Karpas-422 (cell line): ENCODE measurements at regions not wholly inside any gene's neighbourhood (a gene's known extent, or its start where the extent isn't known, plus 50 kb on each side); places are given as distances from the start of the nearest gene placed in this dataset.

Source experiments
- DNase-seq: peaks from one replicate; pipeline ENCODE4 v3.0.0-alpha.2; 2015
- H2AFZ ChIP-seq: fragments of 200-600 bp; sonication (generic); 2 replicates; pipeline ENCODE4 v1.6.1; 2014; ENCODE audit warnings: antibody characterized with exemption, low read length, mixed read lengths
- H3K27ac ChIP-seq: fragments of 200-600 bp; sonication (generic); 2 replicates; pipeline ENCODE4 v1.5.1; 2014; ENCODE audit warnings: mild to moderate bottlenecking, low read length, moderate library complexity
- H3K27me3 ChIP-seq: fragments of 200-600 bp; sonication (generic); 2 replicates; pipeline ENCODE4 v1.6.1; 2014; ENCODE audit warnings: low read length, mixed read lengths
- H3K36me3 ChIP-seq: fragments of 200-600 bp; sonication (generic); 2 replicates; pipeline ENCODE4 v1.6.1; 2014; ENCODE audit warnings: low read length, mixed read lengths; ENCODE audit not compliant: insufficient read depth
- H3K4me1 ChIP-seq: fragments of 200-600 bp; sonication (generic); 2 replicates; pipeline ENCODE4 v1.6.1; 2014; ENCODE audit warnings: mild to moderate bottlenecking, low read length, mixed read lengths
- H3K4me2 ChIP-seq: fragments of 200-600 bp; sonication (generic); 2 replicates; pipeline ENCODE4 v1.6.1; 2014; ENCODE audit warnings: low read length, low read depth, mild to moderate bottlenecking; ENCODE audit not compliant: poor library complexity, severe bottlenecking
- H3K4me3 ChIP-seq: fragments of 200-600 bp; sonication (generic); 2 replicates; pipeline ENCODE4 v1.5.1; 2014; ENCODE audit warnings: mild to moderate bottlenecking, antibody characterized with exemption, low read length, mixed read lengths
- H3K79me2 ChIP-seq: fragments of 200-600 bp; sonication (generic); 2 replicates; pipeline ENCODE4 v1.6.1; 2014; ENCODE audit warnings: mild to moderate bottlenecking, low read length, mixed read lengths
- H3K9ac ChIP-seq: fragments of 200-600 bp; sonication (generic); 2 replicates; pipeline ENCODE4 v1.6.0; 2014; ENCODE audit warnings: low read length
- H3K9me2 ChIP-seq: fragments of 200-600 bp; sonication (generic), shearing (Covaris generic); replicated peaks from 2 replicates; pipeline ENCODE4 v1.6.0; 2014; ENCODE audit warnings: mild to moderate bottlenecking, low read length, moderate library complexity; ENCODE audit not compliant: insufficient read depth
- H3K9me3 ChIP-seq: fragments of 300-700, 200-600 bp; sonication (generic); 2 replicates; pipeline ENCODE4 v1.6.1; 2014; ENCODE audit warnings: low read length, mixed read lengths
- H4K20me1 ChIP-seq: fragments of 200-600 bp; sonication (generic); 2 replicates; pipeline ENCODE4 v1.6.1; 2014; ENCODE audit warnings: mild to moderate bottlenecking, antibody characterized with exemption, low read length, low read depth; ENCODE audit not compliant: insufficient read depth

DNA sequence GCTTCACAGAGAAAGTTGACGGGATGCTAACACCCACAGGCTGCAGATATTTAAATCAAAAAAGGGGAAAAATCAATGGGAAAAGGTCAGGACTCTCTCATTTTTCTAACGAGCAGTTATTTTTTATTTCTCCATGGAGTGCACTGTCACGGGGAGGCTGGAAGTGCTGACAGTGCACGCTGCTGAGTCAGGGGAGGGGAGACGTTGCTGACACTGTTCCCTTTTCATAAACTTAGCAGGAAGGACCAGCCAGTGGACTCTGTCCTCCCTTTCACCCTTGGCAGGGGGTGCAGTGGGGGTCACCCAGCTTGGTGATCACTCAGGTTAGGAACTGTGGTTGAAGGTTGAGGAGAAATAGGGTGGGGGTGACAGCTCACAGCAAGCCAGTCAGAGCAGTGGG is 65.6 kb upstream of the FUT8 start:
- Histone ChIP-seq H3K4me1 (peaks cover 9% of the 10 kb centered on the region), H3K36me3 (no peaks in the 10 kb centered on the region), H3K9me2 (no peaks in the 10 kb centered on the region), H3K4me2 (no peak overlapping the region), H2AFZ (no peak overlapping the region), H3K9ac (no peak overlapping the region), H4K20me1 (no peaks in the 10 kb centered on the region), H3K79me2 (no peaks in the 10 kb centered on the region), H3K9me3 (no peaks in the 10 kb centered on the region), H3K27me3 (no peaks in the 10 kb centered on the region), H3K4me3 (no peak overlapping the region), H3K27ac (no peak overlapping the region)
- DNase-seq = no peak

DNA sequence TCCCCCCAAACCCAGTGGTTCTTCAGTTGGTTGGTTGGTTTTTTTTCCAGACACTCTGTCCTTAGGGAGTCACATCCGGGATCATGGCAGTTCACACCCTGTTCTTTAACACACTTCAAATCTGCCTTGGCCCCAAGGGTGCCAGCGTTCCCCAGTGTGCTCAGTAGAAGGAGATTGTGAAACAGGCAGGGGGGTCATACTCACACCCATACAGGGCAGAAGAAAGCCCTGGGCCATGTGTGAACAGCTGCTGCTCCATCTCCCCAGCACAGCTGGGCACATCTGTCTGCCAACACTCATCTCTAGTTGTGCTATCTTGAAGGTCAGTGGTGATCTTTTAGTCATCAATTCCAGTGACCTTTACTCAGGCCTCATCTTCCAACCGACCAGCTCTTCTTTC is 64.4 kb upstream of the FUT8 start:
- no peak for DNase-seq
- no peaks in the 10 kb centered on the region for H3K9me3 ChIP-seq
- H3K79me2 ChIP-seq = no peaks in the 10 kb centered on the region
- H3K4me1 ChIP-seq = peaks cover 20% of the 10 kb centered on the region
- H3K9me2 ChIP-seq = no peaks in the 10 kb centered on the region
- no peak overlapping the region for H3K4me3 ChIP-seq
- no peaks in the 10 kb centered on the region for H4K20me1 ChIP-seq
- no peaks in the 10 kb centered on the region for H3K36me3 ChIP-seq
- H2AFZ ChIP-seq = no peak overlapping the region
- no peak overlapping the region for H3K9ac ChIP-seq
- H3K4me2 ChIP-seq = no peak overlapping the region
- no peak overlapping the region for H3K27ac ChIP-seq
- H3K27me3 ChIP-seq = no peaks in the 10 kb centered on the region

DNA sequence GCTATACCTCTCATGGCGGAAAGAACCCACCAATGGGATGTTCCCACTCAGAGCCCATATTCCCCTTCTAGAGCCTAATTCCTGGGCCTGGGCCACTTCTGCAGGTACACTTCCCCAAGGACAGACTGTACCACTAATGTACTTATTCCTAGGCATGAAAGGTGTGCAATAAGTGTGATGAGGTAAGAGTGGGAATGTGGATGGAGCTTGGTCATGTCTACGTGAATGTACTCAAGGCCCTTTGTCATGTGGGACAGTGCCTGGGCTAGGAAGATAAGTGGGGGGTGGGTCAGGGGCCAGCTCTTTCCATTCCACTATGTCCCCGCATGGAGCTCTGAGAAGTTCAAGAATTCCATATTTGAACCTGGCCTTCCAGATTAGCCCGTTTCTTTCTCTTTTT is 63.4 kb upstream of the FUT8 start:
- no peak overlapping the region for H3K9ac ChIP-seq
- no peaks in the 10 kb centered on the region for H3K9me2 ChIP-seq
- H3K4me3 ChIP-seq = no peak overlapping the region
- H4K20me1 ChIP-seq = no peaks in the 10 kb centered on the region
- peaks cover 29% of the 10 kb centered on the region for H3K4me1 ChIP-seq
- H3K9me3 ChIP-seq = no peaks in the 10 kb centered on the region
- no peaks in the 10 kb centered on the region for H3K27me3 ChIP-seq
- DNase-seq = no peak
- H3K4me2 ChIP-seq = no peak overlapping the region
- H3K27ac ChIP-seq = no peak overlapping the region
- H3K79me2 ChIP-seq = no peaks in the 10 kb centered on the region
- H2AFZ ChIP-seq = no peak overlapping the region
- H3K36me3 ChIP-seq = no peaks in the 10 kb centered on the region

DNA sequence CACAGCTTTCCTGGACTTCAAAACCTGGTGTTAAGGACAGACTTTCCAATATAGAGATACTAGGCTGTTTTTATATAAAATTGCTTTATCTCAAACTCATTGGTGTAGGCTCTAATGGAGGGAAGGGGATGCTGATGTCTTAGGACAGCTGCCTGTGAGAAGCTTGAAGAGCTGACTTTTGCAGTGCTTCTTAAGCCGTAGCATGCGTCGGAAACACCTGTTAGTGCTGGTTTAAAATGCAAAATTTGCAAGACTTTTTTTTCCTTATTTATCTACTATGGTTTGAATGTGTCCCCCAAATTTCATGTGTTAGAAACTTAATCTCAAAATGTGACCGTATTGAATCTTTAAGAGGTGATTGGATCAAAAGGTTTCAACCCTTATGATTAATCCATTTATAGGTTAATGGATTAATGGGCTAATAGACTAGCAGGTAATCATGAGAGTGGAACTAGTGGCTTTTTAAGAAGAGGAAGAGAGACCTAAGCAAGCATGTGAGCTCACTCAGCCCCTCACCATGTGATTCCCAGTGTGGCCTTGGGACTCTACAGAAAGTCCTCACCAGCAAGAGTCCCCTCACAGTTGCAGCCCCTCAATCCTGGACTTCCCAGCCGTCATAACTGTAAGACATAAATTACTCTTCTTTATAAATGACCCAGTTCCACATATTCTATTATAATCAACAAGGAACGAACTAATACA is 60.9 kb upstream of the FUT8 start:
- peak; percentile 72 for DNase-seq
- Histone ChIP-seq H4K20me1 (no peaks in the 10 kb centered on the region), H2AFZ (no peak overlapping the region), H3K36me3 (no peaks in the 10 kb centered on the region), H3K9me3 (no peaks in the 10 kb centered on the region), H3K27me3 (no peaks in the 10 kb centered on the region), H3K4me2 (peak overlapping the region; percentile 43), H3K27ac (peak overlapping the region; percentile 9; the same call in 1 of the 2 replicates), H3K4me3 (0 out of 2 replicates have a peak overlapping the region, but pooled peaks have one; percentile 2), H3K4me1 (peaks cover 29% of the 10 kb centered on the region), H3K9me2 (no peaks in the 10 kb centered on the region), H3K79me2 (no peaks in the 10 kb centered on the region), H3K9ac (no peak overlapping the region)

DNA sequence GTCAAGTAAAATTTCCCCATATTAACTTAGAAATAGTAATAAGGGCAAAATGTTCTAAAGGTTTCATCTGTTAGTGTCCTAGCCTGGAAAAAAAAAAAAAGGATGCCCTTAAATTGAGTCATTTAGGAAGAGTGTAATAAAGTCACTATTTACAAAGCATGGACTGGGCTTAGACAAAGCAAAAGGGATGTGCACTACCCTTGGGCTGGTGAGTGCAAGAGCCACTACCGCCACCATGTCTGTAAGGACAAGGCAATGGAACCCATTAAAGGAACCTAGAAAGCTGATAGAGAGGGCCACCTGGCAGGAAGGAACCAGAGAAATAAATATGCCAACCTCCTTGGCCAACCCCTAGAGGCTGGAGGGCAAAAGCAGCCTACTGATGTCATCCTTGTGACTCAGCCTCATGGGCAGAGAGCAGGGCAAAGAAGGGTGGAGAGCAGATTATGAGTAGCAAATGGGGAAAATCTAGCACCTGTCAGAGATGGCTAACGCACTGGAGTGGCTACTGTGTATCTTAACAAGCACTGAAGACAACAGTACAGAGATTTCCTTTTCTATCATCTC is 59.5 kb upstream of the FUT8 start:
- Histone ChIP-seq H4K20me1 (no peaks in the 10 kb centered on the region), H2AFZ (no peak overlapping the region), H3K4me2 (no peak overlapping the region), H3K4me3 (no peak overlapping the region), H3K9me2 (no peaks in the 10 kb centered on the region), H3K4me1 (peaks cover 33% of the 10 kb centered on the region), H3K9ac (no peak overlapping the region), H3K27ac (no peak overlapping the region), H3K9me3 (no peaks in the 10 kb centered on the region), H3K27me3 (no peaks in the 10 kb centered on the region), H3K79me2 (no peaks in the 10 kb centered on the region), H3K36me3 (no peaks in the 10 kb centered on the region)
- DNase-seq = peak; percentile 83

DNA sequence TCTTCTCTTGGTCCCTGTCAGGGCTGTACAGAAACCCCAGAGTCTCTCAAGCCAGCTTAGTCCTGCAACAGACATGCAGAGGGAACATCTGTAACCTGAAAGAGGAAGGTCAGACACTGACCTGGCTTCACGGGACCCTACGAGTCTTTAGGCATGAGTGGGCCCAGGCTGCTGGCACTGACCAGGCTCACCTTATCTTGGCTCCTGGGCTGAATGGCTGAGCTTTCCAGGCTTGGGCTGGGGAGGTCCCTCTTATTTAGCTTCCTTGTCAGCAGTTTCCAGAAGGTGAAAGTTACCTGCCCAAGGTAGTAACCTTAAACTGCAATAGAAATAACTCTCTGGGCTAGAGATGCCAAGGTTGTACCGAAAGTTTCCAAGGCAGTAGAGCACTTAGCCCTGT is 58.4 kb upstream of the FUT8 start:
- H3K9ac ChIP-seq = no peak overlapping the region
- H3K4me3 ChIP-seq = no peak overlapping the region
- H4K20me1 ChIP-seq = no peaks in the 10 kb centered on the region
- H3K9me2 ChIP-seq = no peaks in the 10 kb centered on the region
- no peaks in the 10 kb centered on the region for H3K36me3 ChIP-seq
- H2AFZ ChIP-seq = no peak overlapping the region
- H3K9me3 ChIP-seq = no peaks in the 10 kb centered on the region
- H3K27me3 ChIP-seq = no peaks in the 10 kb centered on the region
- no peak overlapping the region for H3K4me2 ChIP-seq
- DNase-seq = no peak
- no peaks in the 10 kb centered on the region for H3K79me2 ChIP-seq
- no peak overlapping the region for H3K27ac ChIP-seq
- peaks cover 33% of the 10 kb centered on the region for H3K4me1 ChIP-seq

DNA sequence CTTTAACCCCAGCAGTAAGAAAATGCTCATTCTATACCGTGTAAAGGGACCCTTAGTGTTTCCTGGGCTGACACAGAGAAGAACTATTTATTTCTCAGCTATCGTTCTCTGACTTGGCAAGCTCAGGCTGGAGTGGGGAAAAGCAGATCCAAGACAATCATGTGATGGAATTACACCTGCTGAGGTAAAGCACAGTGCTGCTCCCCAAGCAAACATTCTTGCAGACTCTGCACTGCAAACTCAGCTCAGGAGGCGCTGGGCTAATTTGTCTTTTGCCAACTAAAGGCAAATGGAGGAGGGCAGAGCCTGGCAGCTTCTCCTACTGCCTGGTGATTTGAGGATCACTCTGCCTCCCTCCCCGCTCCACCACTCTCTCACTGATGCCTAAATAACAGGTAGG is 57.8 kb upstream of the FUT8 start:
- Histone ChIP-seq H3K79me2 (no peaks in the 10 kb centered on the region), H3K9me3 (no peaks in the 10 kb centered on the region), H3K27me3 (no peaks in the 10 kb centered on the region), H3K4me2 (no peak overlapping the region), H4K20me1 (no peaks in the 10 kb centered on the region), H3K36me3 (no peaks in the 10 kb centered on the region), H3K9me2 (no peaks in the 10 kb centered on the region), H3K4me3 (no peak overlapping the region), H3K27ac (no peak overlapping the region), H2AFZ (no peak overlapping the region), H3K9ac (no peak overlapping the region), H3K4me1 (peaks cover 33% of the 10 kb centered on the region)
- DNase-seq = no peak

DNA sequence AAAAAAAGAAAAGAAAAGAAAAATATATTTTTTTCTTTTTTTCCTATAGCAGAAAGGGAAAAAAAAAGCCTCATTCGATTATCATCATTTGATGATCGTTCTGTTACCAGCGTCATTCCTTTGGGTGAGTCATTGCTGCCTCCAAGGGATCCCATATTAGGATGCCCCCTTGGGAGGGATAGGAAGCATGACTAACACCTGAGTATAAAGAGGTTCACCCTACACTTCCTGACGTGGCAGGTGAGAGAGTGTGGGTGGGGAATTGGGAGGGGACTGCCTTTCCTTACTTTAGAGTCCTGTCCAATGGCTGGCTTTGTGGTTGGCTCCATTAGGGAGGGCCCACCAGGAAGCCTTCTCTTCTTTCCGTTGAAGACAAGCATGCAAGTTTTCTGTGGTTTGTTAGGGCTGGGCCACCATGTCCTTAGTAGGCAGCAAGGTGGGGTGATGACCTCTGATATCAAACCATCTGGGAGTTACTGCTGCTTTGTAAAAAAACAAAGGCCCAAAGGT is 56.1 kb upstream of the FUT8 start:
- Histone ChIP-seq H3K9me3 (no peaks in the 10 kb centered on the region), H3K9me2 (no peaks in the 10 kb centered on the region), H3K9ac (no peak overlapping the region), H3K79me2 (no peaks in the 10 kb centered on the region), H3K4me2 (no peak overlapping the region), H4K20me1 (no peaks in the 10 kb centered on the region), H2AFZ (no peak overlapping the region), H3K27me3 (no peaks in the 10 kb centered on the region), H3K4me1 (peaks cover 33% of the 10 kb centered on the region), H3K27ac (no peak overlapping the region), H3K36me3 (no peaks in the 10 kb centered on the region), H3K4me3 (no peak overlapping the region)
- DNase-seq = no peak
